CD4-positive, alpha-beta T cell (primary cell): ENCODE measurements at regions not wholly inside any gene's neighbourhood (a gene's known extent, or its start where the extent isn't known, plus 50 kb on each side); places are given as distances from the start of the nearest gene placed in this dataset.

Experiments
- ATAC-seq: fragments of 200-7000 bp; cut with Tn5 transposase; one replicate; pipeline ENCODE4 v1.10.0; 2022; ENCODE audit warnings: mild to moderate bottlenecking; ENCODE audit not compliant: poor library complexity
- CTCF ChIA-PET: fragments of 350-600 bp; sonication (Branson Sonifier 250); formaldehyde crosslinking; loops from one replicate; lab custom pipeline; 2021; ENCODE audit warnings: antibody characterized with exemption, inconsistent platforms; lab: Charles Lee
- POLR2A ChIA-PET: fragments of 350-600 bp; sonication (Branson Sonifier 250); formaldehyde crosslinking; loops from one replicate; lab custom pipeline; 2021; ENCODE audit warnings: antibody characterized with exemption, inconsistent platforms; lab: Charles Lee
- DNase-seq, 14 experiments: peaks; one replicate each; pipeline ENCODE4 v3.0.0-alpha.2; 2013 to 2020; ENCODE audit warnings: mixed read lengths in 2 of 14
- H3K27ac ChIP-seq, 2 donors: one replicate each; pipeline versions ENCODE4 v1.5.1 to v1.7.0; 2013; ENCODE audit warnings: low read length in 2 of 2, low read depth in 1 of 2, mild to moderate bottlenecking in 1 of 2
- H3K27me3 ChIP-seq, 2 experiments: 1 replicate in 1 of 2; 2 replicates in 1 of 2; pipeline versions ENCODE4 v1.6.1 to v1.7.0; 2013; ENCODE audit warnings: low read length in 2 of 2, control low read depth in 1 of 2, mild to moderate bottlenecking in 1 of 2, moderate library complexity in 1 of 2; ENCODE audit not compliant: insufficient read depth in 2 of 2, control insufficient read depth in 1 of 2
- H3K36me3 ChIP-seq: one replicate; pipeline ENCODE4 v1.6.1; 2013; ENCODE audit warnings: low read length, control low read depth; ENCODE audit not compliant: insufficient read depth
- H3K4me1 ChIP-seq: one replicate; pipeline ENCODE4 v1.6.1; 2013; ENCODE audit warnings: low read length, control low read depth; ENCODE audit not compliant: insufficient read depth
- H3K4me3 ChIP-seq: one replicate; pipeline ENCODE4 v1.5.1; 2013; ENCODE audit warnings: mild to moderate bottlenecking, low read length, moderate library complexity
- H3K9me3 ChIP-seq, 2 experiments: 1 replicate in 1 of 2; 2 replicates in 1 of 2; pipeline versions ENCODE4 v1.6.1 to v1.7.0; 2013; ENCODE audit warnings: low read length in 2 of 2, mild to moderate bottlenecking in 2 of 2, control low read depth in 1 of 2, moderate library complexity in 1 of 2; ENCODE audit not compliant: control insufficient read depth in 1 of 2, insufficient read depth in 1 of 2
- H3K27ac Mint-ChIP-seq: one replicate; pipeline ENCODE4 v1.8.0; 2020; ENCODE audit warnings: mixed read lengths
- H3K27me3 Mint-ChIP-seq: one replicate; pipeline ENCODE4 v1.8.0; 2021; ENCODE audit warnings: mixed read lengths
- H3K36me3 Mint-ChIP-seq: one replicate; pipeline ENCODE4 v1.8.0; 2021; ENCODE audit warnings: low read depth, mixed read lengths
- H3K4me1 Mint-ChIP-seq: one replicate; pipeline ENCODE4 v1.8.0; 2021; ENCODE audit warnings: low read depth, mixed read lengths
- H3K4me3 Mint-ChIP-seq: one replicate; pipeline ENCODE4 v1.8.0; 2020; ENCODE audit warnings: mild to moderate bottlenecking, mixed read lengths
- H3K9me3 Mint-ChIP-seq: one replicate; pipeline ENCODE4 v1.8.0; 2020; ENCODE audit warnings: mixed read lengths
- intact Hi-C, 2 experiments: fragments of 100-400 bp; cut with DNase I in 1 of 2; cut with micrococcal nuclease in 1 of 2; formaldehyde crosslinking; loops; one replicate each; pipeline versions ENCODE4 v1.15.1 to v1.9.0; 2023 to 2025; cut with DNase I, micrococcal nuclease
- TF ChIP-seq, protein P1 (sequence below): fragments of 200-600 bp; IDR thresholded peaks from one replicate; pipeline ENCODE4 v1.8.0; 2022; ENCODE audit warnings: antibody characterized with exemption, mild to moderate bottlenecking

DNA sequence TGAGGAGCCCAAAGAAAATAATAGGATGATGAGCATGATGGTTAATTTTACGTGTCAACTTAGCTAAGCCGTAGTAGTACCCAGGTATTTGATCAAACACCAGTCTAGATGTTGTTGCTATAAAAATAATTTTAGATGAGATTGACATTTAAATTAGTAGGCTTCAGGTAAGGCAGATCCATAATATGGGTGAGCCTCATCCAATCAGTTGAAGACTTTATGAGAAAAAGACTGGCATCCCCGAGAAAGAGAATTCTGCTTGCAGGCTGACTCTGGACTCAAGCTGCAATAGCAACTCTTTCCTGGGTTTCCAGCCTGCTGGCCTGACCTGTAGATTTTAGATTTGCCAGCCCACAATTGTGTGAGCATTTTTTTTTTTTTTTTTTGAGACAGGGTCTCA lies 192.8 kb upstream of the LNX1 start:
- H3K4me3 Mint-ChIP-seq = no peak overlapping the region
- no peaks in the 10 kb centered on the region for H3K9me3 Mint-ChIP-seq
- H3K36me3 ChIP-seq = no peaks in the 10 kb centered on the region
- TF ChIP-seq, protein P1, sequence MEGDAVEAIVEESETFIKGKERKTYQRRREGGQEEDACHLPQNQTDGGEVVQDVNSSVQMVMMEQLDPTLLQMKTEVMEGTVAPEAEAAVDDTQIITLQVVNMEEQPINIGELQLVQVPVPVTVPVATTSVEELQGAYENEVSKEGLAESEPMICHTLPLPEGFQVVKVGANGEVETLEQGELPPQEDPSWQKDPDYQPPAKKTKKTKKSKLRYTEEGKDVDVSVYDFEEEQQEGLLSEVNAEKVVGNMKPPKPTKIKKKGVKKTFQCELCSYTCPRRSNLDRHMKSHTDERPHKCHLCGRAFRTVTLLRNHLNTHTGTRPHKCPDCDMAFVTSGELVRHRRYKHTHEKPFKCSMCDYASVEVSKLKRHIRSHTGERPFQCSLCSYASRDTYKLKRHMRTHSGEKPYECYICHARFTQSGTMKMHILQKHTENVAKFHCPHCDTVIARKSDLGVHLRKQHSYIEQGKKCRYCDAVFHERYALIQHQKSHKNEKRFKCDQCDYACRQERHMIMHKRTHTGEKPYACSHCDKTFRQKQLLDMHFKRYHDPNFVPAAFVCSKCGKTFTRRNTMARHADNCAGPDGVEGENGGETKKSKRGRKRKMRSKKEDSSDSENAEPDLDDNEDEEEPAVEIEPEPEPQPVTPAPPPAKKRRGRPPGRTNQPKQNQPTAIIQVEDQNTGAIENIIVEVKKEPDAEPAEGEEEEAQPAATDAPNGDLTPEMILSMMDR = no peak
- no peak overlapping the region for H3K4me3 ChIP-seq
- H3K4me1 Mint-ChIP-seq = no peaks in the 10 kb centered on the region
- no peaks in the 10 kb centered on the region for H3K4me1 ChIP-seq
- peaks cover 4% of the 10 kb centered on the region for H3K27me3 Mint-ChIP-seq
- POLR2A ChIA-PET = no interaction called here
- no peak overlapping the region for H3K27ac Mint-ChIP-seq
- H3K27ac ChIP-seq = no peak overlapping the region
- intact Hi-C loops = no loop called here
- ATAC-seq = no peak
- no peaks in the 10 kb centered on the region for H3K36me3 Mint-ChIP-seq
- no peaks in the 10 kb centered on the region for H3K9me3 ChIP-seq
- H3K27me3 ChIP-seq = no peaks in the 10 kb centered on the region
- CTCF ChIA-PET = no interaction called here
- DNase-seq = no peak

- Histone ChIP-seq H3K4me3 (no peak overlapping the region), H3K27me3 (no peaks in the 10 kb centered on the region), H3K36me3 (no peaks in the 10 kb centered on the region), H3K4me1 (no peaks in the 10 kb centered on the region), H3K27ac (no peak overlapping the region), H3K9me3 (no peaks in the 10 kb centered on the region)
- TF ChIP-seq, protein P1 = no peak
- Mint-ChIP-seq H3K27me3 (no peaks in the 10 kb centered on the region), H3K4me3 (no peak overlapping the region), H3K36me3 (no peaks in the 10 kb centered on the region), H3K4me1 (no peaks in the 10 kb centered on the region), H3K27ac (no peak overlapping the region), H3K9me3 (no peaks in the 10 kb centered on the region)
- POLR2A ChIA-PET = no interaction called here
- no peak for ATAC-seq
- intact Hi-C loops = no loop called here
- DNase-seq = no peak
- CTCF ChIA-PET = interaction anchor here (0.6 kb wide), 1 partner anchor 47 kb away, joined by 4 read pairs; no protein-coding TSS in a partner anchor
Observed at GRCh38 chr4:53783208-53783859, 192.0 kb upstream of the LNX1 start.

DNA sequence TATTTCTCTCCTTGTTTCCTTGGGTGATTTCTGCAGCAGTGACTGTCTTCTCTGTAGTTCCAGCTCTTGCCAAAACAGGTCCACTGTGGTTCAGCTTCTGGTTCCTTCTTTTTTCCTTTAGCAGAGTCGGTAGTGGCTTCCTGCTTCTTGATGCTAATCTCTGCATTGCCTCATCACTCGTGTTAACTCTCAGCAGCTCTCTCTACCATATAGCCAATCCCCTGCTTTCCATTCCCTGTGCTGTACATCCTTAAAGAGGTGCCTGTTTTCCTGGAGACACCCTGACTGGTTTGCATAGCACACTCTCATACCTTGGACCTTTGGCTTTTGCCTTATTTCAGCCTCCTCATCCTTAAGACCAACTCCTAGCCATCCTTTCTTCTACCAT lies 191.2 kb upstream of the LNX1 start:
- intact Hi-C loops = no loop called here
- no peak for ATAC-seq
- no peaks in the 10 kb centered on the region for H3K9me3 Mint-ChIP-seq
- Histone ChIP-seq H3K27ac (no peak overlapping the region), H3K27me3 (no peaks in the 10 kb centered on the region), H3K9me3 (no peaks in the 10 kb centered on the region), H3K4me1 (no peaks in the 10 kb centered on the region), H3K4me3 (no peak overlapping the region), H3K36me3 (no peaks in the 10 kb centered on the region)
- ChIA-PET POLR2A (no interaction called here), CTCF (no interaction called here)
- TF ChIP-seq, protein P1 = no peak
- no peak overlapping the region for H3K27ac Mint-ChIP-seq
- no peak overlapping the region for H3K4me3 Mint-ChIP-seq
- no peaks in the 10 kb centered on the region for H3K36me3 Mint-ChIP-seq
- no peaks in the 10 kb centered on the region for H3K4me1 Mint-ChIP-seq
- no peaks in the 10 kb centered on the region for H3K27me3 Mint-ChIP-seq
- DNase-seq = no peak
